HG03460 (cell line): ENCODE measurements at regions not wholly inside any gene's neighbourhood (a gene's known extent, or its start where the extent isn't known, plus 50 kb on each side); places are given as distances from the start of the nearest gene placed in this dataset.
"Not testable (repeated sequence)": the region's sequence is repeated elsewhere in the genome, so short reads cannot be mapped to it uniquely, and the experiment has no call there.

Experiments
- ATAC-seq: cut with Tn5 transposase; IDR thresholded peaks from one replicate; pipeline ENCODE4 v1.9.1; 2021; ENCODE audit not compliant: unreplicated experiment

GRCh38 chr2:35463805-35464596 lies 891.6 kb upstream of the CRIM1 start:
- no peak for ATAC-seq

GRCh38 chr2:35462226-35462998 lies 893.2 kb upstream of the CRIM1 start:
- ATAC-seq = no peak

GRCh38 chr2:35461406-35461805 lies 894.2 kb upstream of the CRIM1 start:
- ATAC-seq = no peak

- no peak for ATAC-seq
These were observed 900.5 kb upstream of the CRIM1 start for GRCh38 chr2:35454966-35455638.

- ATAC-seq = no peak
These were observed 907.8 kb upstream of the CRIM1 start for GRCh38 chr2:35447821-35448220.

- ATAC-seq = no peak
These were observed 908.4 kb upstream of the CRIM1 start for GRCh38 chr2:35447215-35447614.

GRCh38 chr2:35443087-35443486 lies 912.5 kb upstream of the CRIM1 start:
- ATAC-seq = no peak

GRCh38 chr2:35441575-35441974 lies 914.0 kb upstream of the CRIM1 start:
- ATAC-seq = not testable (repeated sequence)

GRCh38 chr2:35440308-35440707 lies 915.3 kb upstream of the CRIM1 start:
- ATAC-seq = not testable (repeated sequence)

GRCh38 chr2:35436893-35437292 lies 918.7 kb upstream of the CRIM1 start:
- ATAC-seq = not testable (repeated sequence)

GRCh38 chr2:35428548-35428947 lies 927.0 kb upstream of the CRIM1 start:
- peak; percentile 56 for ATAC-seq

- ATAC-seq = no peak
These were observed 934.1 kb upstream of the CRIM1 start for GRCh38 chr2:35421485-35421884.

- no peak for ATAC-seq
These were observed 938.3 kb upstream of the CRIM1 start for GRCh38 chr2:35417293-35417692.

- ATAC-seq = no peak
These were observed 939.0 kb upstream of the CRIM1 start for GRCh38 chr2:35416391-35417140.

GRCh38 chr2:35415942-35416341 lies 939.6 kb upstream of the CRIM1 start:
- no peak for ATAC-seq

- ATAC-seq = no peak
These were observed 940.3 kb upstream of the CRIM1 start for GRCh38 chr2:35415282-35415681.

GRCh38 chr2:35410431-35411061 lies 945.0 kb upstream of the CRIM1 start:
- peak; percentile 77 for ATAC-seq

GRCh38 chr2:35409762-35410161 lies 945.8 kb upstream of the CRIM1 start:
- ATAC-seq = no peak

GRCh38 chr2:35408320-35408719 lies 947.3 kb upstream of the CRIM1 start:
- ATAC-seq = no peak

- ATAC-seq = no peak
These were observed 963.7 kb upstream of the CRIM1 start for GRCh38 chr2:35391736-35392442.
